ENCODE measurements at regions not wholly inside any gene's neighbourhood (a gene's known extent, or its start where the extent isn't known, plus 50 kb on each side); places are given as distances from the start of the nearest gene placed in this dataset.

DNA sequence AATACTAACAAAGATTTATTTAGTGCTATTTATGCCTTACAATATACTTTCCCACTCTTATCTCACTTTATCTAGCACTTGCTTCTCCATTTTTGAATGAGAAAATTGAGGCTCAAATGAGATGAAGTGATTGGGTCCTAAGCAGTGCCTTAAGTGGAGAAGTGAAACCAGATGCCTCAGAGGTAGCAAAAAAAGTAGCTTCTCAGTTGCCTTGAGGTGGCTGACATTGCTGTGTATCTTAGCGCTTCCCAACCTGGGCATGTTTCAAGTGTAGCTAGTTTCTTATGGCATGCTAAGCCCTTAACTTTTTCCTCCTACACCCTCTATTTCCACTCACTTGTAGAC is 390.4 kb downstream of the OMA1 start:
- in situ Hi-C loops (cut with HindIII; ENCODE audit: low pct_unique_long_range_greater_than_20kb, low sequenced_read_pairs): no loop called here
- TF ChIP-seq JUND (IDR thresholded peaks at IDR 0.05; ENCODE audit: low read depth): no peak
- no peak for DNase-seq (ENCODE audit: low read depth in 1 of 2, low spot score in 1 of 2)

DNA sequence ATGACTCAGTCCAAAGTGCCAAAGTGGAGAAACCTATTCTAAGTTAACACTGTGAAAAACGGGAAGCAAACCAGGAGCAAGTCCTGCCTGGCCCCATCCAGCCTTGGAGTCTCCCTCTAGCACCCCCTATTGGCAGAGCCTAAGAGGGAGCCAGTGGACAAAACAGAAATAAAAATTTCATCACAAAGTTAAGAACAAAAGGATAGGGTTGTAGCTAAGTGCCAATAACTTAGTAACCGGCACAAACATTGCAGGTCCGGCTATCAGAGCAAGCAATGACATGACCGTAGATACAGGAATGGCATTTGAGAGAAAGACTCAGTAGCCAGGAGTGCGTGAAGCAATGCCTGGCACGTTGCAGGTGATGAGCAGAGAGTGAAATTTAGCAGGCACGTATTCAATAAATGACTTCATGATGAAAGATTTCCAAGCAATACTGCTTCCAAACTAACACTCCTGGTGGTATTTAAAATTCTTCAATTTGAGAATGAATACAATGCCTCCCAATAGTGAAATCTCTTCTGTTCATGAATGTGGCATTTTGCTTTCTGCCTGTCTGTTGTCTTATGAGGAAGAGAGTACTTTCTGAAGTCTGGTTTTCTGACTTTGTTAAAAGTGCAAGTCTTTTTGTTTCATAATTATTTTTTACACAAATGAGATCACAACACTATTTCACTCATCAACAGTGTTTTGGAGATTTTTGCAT is 391.0 kb downstream of the OMA1 start:
- no peak for DNase-seq (ENCODE audit: low read depth in 1 of 2, low spot score in 1 of 2)
- in situ Hi-C loops (cut with HindIII; ENCODE audit: low pct_unique_long_range_greater_than_20kb, low sequenced_read_pairs): no loop called here
- no peak for TF ChIP-seq JUND (IDR thresholded peaks at IDR 0.05; ENCODE audit: low read depth)

DNA sequence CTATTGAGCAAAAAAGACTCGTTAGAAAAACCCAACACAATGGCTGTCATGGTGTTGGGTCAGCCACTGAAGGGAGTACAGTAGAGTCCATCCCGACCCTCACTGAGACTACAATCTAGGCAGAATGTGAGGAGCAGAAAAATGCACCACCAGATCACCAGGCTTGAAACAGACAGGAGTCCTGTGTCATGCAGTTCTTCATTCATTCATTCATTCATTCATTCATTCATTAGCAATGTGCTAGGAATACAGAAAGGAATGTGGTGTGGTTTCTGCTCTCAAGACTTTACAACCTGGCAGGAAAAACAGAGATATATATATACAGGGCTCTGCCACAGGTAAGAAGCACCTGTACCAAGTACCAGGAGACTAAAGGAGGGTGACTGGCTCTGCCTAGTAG is 392.3 kb downstream of the OMA1 start:
- TF ChIP-seq JUND (IDR thresholded peaks at IDR 0.05; ENCODE audit: low read depth): no peak
- in situ Hi-C loops (cut with HindIII; ENCODE audit: low pct_unique_long_range_greater_than_20kb, low sequenced_read_pairs): no loop called here
- DNase-seq (ENCODE audit: low read depth in 1 of 2, low spot score in 1 of 2): no peak

- no peak for TF ChIP-seq JUND (IDR thresholded peaks at IDR 0.05; ENCODE audit: low read depth)
- in situ Hi-C loops (cut with HindIII; ENCODE audit: low pct_unique_long_range_greater_than_20kb, low sequenced_read_pairs): no loop called here
- no peak for DNase-seq (ENCODE audit: low read depth in 1 of 2, low spot score in 1 of 2)
Observed at GRCh38 chr1:58152697-58153096, 393.8 kb downstream of the OMA1 start.

- in situ Hi-C loops (cut with HindIII; ENCODE audit: low pct_unique_long_range_greater_than_20kb, low sequenced_read_pairs): no loop called here
- TF ChIP-seq JUND (IDR thresholded peaks at IDR 0.05; ENCODE audit: low read depth): no peak
- no peak for DNase-seq (ENCODE audit: low read depth in 1 of 2, low spot score in 1 of 2)
Observed at GRCh38 chr1:58149271-58149812, 397.2 kb downstream of the OMA1 start.

- in situ Hi-C loops (cut with HindIII; ENCODE audit: low pct_unique_long_range_greater_than_20kb, low sequenced_read_pairs): no loop called here
- no peak for DNase-seq (ENCODE audit: low read depth in 1 of 2, low spot score in 1 of 2)
- no peak for TF ChIP-seq JUND (IDR thresholded peaks at IDR 0.05; ENCODE audit: low read depth)
Observed at GRCh38 chr1:58144698-58145270, 401.7 kb downstream of the OMA1 start.

GRCh38 chr1:58143972-58144697 is 402.4 kb downstream of the OMA1 start:
- DNase-seq (ENCODE audit: low read depth in 1 of 2, low spot score in 1 of 2): no peak
- in situ Hi-C loops (cut with HindIII; ENCODE audit: low pct_unique_long_range_greater_than_20kb, low sequenced_read_pairs): no loop called here
- TF ChIP-seq JUND (IDR thresholded peaks at IDR 0.05; ENCODE audit: low read depth): no peak

DNA sequence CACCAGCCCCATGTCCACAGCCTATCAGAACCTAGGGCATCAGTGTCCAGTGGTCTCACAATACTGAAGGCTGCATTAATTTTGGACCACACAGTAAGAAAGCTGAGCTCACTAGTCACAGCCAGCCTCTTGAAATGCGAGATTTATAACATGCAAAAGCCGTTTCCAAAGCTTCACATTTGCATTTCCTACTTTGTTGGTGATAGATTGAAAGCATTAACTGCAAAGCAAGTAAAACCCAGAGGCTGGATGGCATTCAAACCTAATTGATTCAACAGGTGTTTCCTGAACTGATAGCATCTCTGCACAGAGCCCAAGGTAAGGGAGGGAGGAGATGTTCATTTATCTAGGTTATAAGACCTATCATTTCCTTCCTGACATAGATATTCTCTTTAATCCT is 410.1 kb downstream of the OMA1 start:
- TF ChIP-seq JUND (IDR thresholded peaks at IDR 0.05; ENCODE audit: low read depth): no peak
- in situ Hi-C loops (cut with HindIII; ENCODE audit: low pct_unique_long_range_greater_than_20kb, low sequenced_read_pairs): no loop called here
- DNase-seq (ENCODE audit: low read depth in 1 of 2, low spot score in 1 of 2): no peak

DNA sequence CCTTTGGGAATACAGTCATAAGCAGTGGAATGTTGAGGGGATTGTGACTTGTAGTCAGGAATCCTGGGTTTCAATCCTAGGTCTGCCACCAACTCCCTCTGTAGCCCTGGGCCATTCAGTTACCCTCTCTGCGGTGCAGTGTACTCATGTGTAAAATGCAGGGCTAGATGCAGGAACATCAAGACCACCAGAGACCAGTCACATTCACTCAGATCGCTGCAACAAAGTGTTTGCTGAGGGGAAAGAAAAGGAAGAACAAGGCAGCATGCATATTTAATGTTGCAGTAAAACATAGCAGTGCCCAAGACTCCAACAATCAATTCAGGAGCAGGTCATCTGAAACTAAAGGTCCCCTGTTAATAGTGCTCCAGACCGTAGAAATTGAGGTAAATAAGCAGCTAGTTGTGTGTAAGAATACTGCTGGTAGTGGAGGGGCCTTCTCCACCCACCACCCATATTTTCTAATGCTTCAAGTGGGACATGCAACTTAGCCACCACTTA is 410.7 kb downstream of the OMA1 start:
- in situ Hi-C loops (cut with HindIII; ENCODE audit: low pct_unique_long_range_greater_than_20kb, low sequenced_read_pairs): no loop called here
- DNase-seq (ENCODE audit: low read depth in 1 of 2, low spot score in 1 of 2): no peak
- no peak for TF ChIP-seq JUND (IDR thresholded peaks at IDR 0.05; ENCODE audit: low read depth)

DNA sequence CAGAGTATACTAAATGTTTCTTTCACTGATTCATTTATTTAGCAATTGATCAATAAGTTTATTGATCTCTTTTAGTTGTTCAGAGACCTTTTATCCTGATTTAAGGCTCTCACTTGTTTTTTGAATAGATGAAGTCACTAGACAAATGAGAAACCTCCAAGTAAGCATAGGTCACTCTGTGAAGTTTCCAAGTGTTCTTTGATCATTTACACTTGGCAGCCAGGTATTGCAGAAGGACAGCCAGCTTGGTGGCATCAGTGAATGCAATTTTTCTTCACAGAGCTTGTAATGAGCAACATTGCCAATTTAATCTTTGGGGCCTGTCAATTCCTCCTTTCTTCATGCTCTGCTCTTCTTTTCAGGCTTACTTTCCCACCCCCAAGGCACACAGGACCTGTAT is 413.0 kb downstream of the OMA1 start:
- in situ Hi-C loops (cut with HindIII; ENCODE audit: low pct_unique_long_range_greater_than_20kb, low sequenced_read_pairs): no loop called here
- TF ChIP-seq JUND (IDR thresholded peaks at IDR 0.05; ENCODE audit: low read depth): no peak
- DNase-seq (ENCODE audit: low read depth in 1 of 2, low spot score in 1 of 2): no peak

- no peak for DNase-seq (ENCODE audit: low read depth in 1 of 2, low spot score in 1 of 2)
- in situ Hi-C loops (cut with HindIII; ENCODE audit: low pct_unique_long_range_greater_than_20kb, low sequenced_read_pairs): no loop called here
- TF ChIP-seq JUND (IDR thresholded peaks at IDR 0.05; ENCODE audit: low read depth): no peak
Observed at GRCh38 chr1:58123051-58123450, 423.5 kb downstream of the OMA1 start.

DNA sequence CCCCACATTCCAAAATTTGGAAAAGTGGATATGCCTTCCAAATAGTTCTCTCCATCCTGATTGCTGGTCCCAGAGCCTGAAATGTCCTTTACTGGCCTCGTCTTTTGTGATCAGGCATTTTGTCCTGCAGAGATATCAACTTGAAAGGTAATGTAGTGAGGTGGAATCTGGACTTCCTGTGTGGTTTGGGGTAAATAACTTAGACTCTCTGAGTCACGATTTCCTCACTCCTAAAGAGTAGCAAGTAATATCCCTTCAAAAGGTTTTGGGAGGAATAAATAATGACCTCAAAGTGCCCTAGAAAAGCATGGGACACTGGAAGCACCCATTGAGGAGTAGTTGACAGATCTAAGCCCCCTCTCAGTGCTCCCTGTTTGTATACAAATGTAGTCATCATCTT is 426.6 kb downstream of the OMA1 start:
- no peak for TF ChIP-seq JUND (IDR thresholded peaks at IDR 0.05; ENCODE audit: low read depth)
- no peak for DNase-seq (ENCODE audit: low read depth in 1 of 2, low spot score in 1 of 2)
- in situ Hi-C loops (cut with HindIII; ENCODE audit: low pct_unique_long_range_greater_than_20kb, low sequenced_read_pairs): no loop called here

GRCh38 chr1:58116284-58116683 is 430.2 kb downstream of the OMA1 start:
- in situ Hi-C loops (cut with HindIII; ENCODE audit: low pct_unique_long_range_greater_than_20kb, low sequenced_read_pairs): no loop called here
- no peak for DNase-seq (ENCODE audit: low read depth in 1 of 2, low spot score in 1 of 2)
- TF ChIP-seq JUND (IDR thresholded peaks at IDR 0.05; ENCODE audit: low read depth): no peak
